Activated CD8-positive, alpha-beta memory T cell treated with anti-CD3 and anti-CD28 coated beads, Interleukin-2, amount 50 U/mL, for 48 hours (primary cell): ENCODE measurements at regions not wholly inside any gene's neighbourhood (a gene's known extent, or its start where the extent isn't known, plus 50 kb on each side); places are given as distances from the start of the nearest gene placed in this dataset.
"Not testable (repeated sequence)": the region's sequence is repeated elsewhere in the genome, so short reads cannot be mapped to it uniquely, and the experiment has no call there.

Experiments used
- DNase-seq: peaks from one replicate; pipeline ENCODE4 v3.0.0-alpha.2; 2020

- DNase-seq, result no peak
Observed at GRCh38 chr13:91045351-91046034, 302.0 kb upstream of the MIR17HG start.

- no peak for DNase-seq
Observed at GRCh38 chr13:91046715-91047327, 300.7 kb upstream of the MIR17HG start.

GRCh38 chr13:91050970-91051369 is 296.5 kb upstream of the MIR17HG start:
- no peak for DNase-seq

GRCh38 chr13:91052876-91053275 is 294.6 kb upstream of the MIR17HG start:
- no peak for DNase-seq

- no peak for DNase-seq
Observed at GRCh38 chr13:91053318-91054065, 294.0 kb upstream of the MIR17HG start.

- no peak for DNase-seq
Observed at GRCh38 chr13:91054902-91055301, 292.6 kb upstream of the MIR17HG start.

- no peak for DNase-seq
Observed at GRCh38 chr13:91056746-91057145, 290.7 kb upstream of the MIR17HG start.

GRCh38 chr13:91057507-91057906 is 290.0 kb upstream of the MIR17HG start:
- DNase-seq, result not testable (repeated sequence)

GRCh38 chr13:91058066-91058465 is 289.4 kb upstream of the MIR17HG start:
- DNase-seq, result no peak

- no peak for DNase-seq
Observed at GRCh38 chr13:91058919-91059318, 288.6 kb upstream of the MIR17HG start.

GRCh38 chr13:91066745-91067144 is 280.7 kb upstream of the MIR17HG start:
- no peak for DNase-seq

GRCh38 chr13:91072486-91072885 is 275.0 kb upstream of the MIR17HG start:
- DNase-seq, result no peak

- no peak for DNase-seq
Observed at GRCh38 chr13:91074091-91074490, 273.4 kb upstream of the MIR17HG start.

- DNase-seq, result no peak
Observed at GRCh38 chr13:91076830-91077229, 270.7 kb upstream of the MIR17HG start.

GRCh38 chr13:91078093-91078679 is 269.3 kb upstream of the MIR17HG start:
- no peak for DNase-seq

- DNase-seq, result no peak
Observed at GRCh38 chr13:91079176-91079575, 268.3 kb upstream of the MIR17HG start.

GRCh38 chr13:91085127-91085526 is 262.4 kb upstream of the MIR17HG start:
- no peak for DNase-seq

GRCh38 chr13:91086936-91087716 is 260.4 kb upstream of the MIR17HG start:
- DNase-seq, result no peak

- no peak for DNase-seq
Observed at GRCh38 chr13:91097269-91097668, 250.2 kb upstream of the MIR17HG start.

GRCh38 chr13:91099877-91100276 is 247.6 kb upstream of the MIR17HG start:
- no peak for DNase-seq

- DNase-seq, result no peak
Observed at GRCh38 chr13:91100944-91101343, 246.5 kb upstream of the MIR17HG start.

- DNase-seq, result no peak
Observed at GRCh38 chr13:91101381-91101780, 246.1 kb upstream of the MIR17HG start.

GRCh38 chr13:91105270-91105669 is 242.2 kb upstream of the MIR17HG start:
- DNase-seq, result no peak
